Activated naive CD8-positive, alpha-beta T cell (primary cell): ENCODE measurements at regions not wholly inside any gene's neighbourhood (a gene's known extent, or its start where the extent isn't known, plus 50 kb on each side); places are given as distances from the start of the nearest gene placed in this dataset.

Source experiments
- H3K27ac Mint-ChIP-seq: one replicate; pipeline ENCODE4 v1.8.0; 2021; ENCODE audit warnings: mixed read lengths
- H3K27me3 Mint-ChIP-seq: one replicate; pipeline ENCODE4 v1.8.0; 2021; ENCODE audit warnings: mixed read lengths
- H3K36me3 Mint-ChIP-seq: one replicate; pipeline ENCODE4 v1.8.0; 2021; ENCODE audit warnings: mixed read lengths
- H3K4me1 Mint-ChIP-seq: one replicate; pipeline ENCODE4 v1.8.0; 2021; ENCODE audit warnings: low read depth, mixed read lengths
- H3K4me3 Mint-ChIP-seq: one replicate; pipeline ENCODE4 v1.8.0; 2021; ENCODE audit warnings: mild to moderate bottlenecking, mixed read lengths
- H3K9me3 Mint-ChIP-seq: one replicate; pipeline ENCODE4 v1.8.0; 2021; ENCODE audit warnings: low read depth, mixed read lengths

- H3K9me3 Mint-ChIP-seq: no peaks in the 10 kb centered on the region
- no peaks in the 10 kb centered on the region for H3K4me1 Mint-ChIP-seq
- H3K27me3 Mint-ChIP-seq: peaks cover 9% of the 10 kb centered on the region
- no peaks in the 10 kb centered on the region for H3K36me3 Mint-ChIP-seq
- no peak overlapping the region for H3K27ac Mint-ChIP-seq
- H3K4me3 Mint-ChIP-seq: no peak overlapping the region
Measured at GRCh38 chr6:144882425-144882824, 597.3 kb downstream of the UTRN start.

- H3K4me3 Mint-ChIP-seq: no peak overlapping the region
- H3K27me3 Mint-ChIP-seq: peaks cover 5% of the 10 kb centered on the region
- no peaks in the 10 kb centered on the region for H3K9me3 Mint-ChIP-seq
- H3K4me1 Mint-ChIP-seq: no peaks in the 10 kb centered on the region
- H3K27ac Mint-ChIP-seq: no peak overlapping the region
- no peaks in the 10 kb centered on the region for H3K36me3 Mint-ChIP-seq
Measured at GRCh38 chr6:144883915-144884314, 598.8 kb downstream of the UTRN start.

GRCh38 chr6:144885817-144886216 is 600.7 kb downstream of the UTRN start:
- H3K36me3 Mint-ChIP-seq: no peaks in the 10 kb centered on the region
- no peaks in the 10 kb centered on the region for H3K4me1 Mint-ChIP-seq
- no peaks in the 10 kb centered on the region for H3K9me3 Mint-ChIP-seq
- H3K4me3 Mint-ChIP-seq: no peak overlapping the region
- H3K27ac Mint-ChIP-seq: no peak overlapping the region
- no peaks in the 10 kb centered on the region for H3K27me3 Mint-ChIP-seq

- H3K9me3 Mint-ChIP-seq: no peaks in the 10 kb centered on the region
- H3K27me3 Mint-ChIP-seq: no peaks in the 10 kb centered on the region
- no peak overlapping the region for H3K27ac Mint-ChIP-seq
- no peaks in the 10 kb centered on the region for H3K4me1 Mint-ChIP-seq
- no peak overlapping the region for H3K4me3 Mint-ChIP-seq
- no peaks in the 10 kb centered on the region for H3K36me3 Mint-ChIP-seq
Measured at GRCh38 chr6:144886682-144887081, 601.5 kb downstream of the UTRN start.

GRCh38 chr6:144888621-144889020 is 603.5 kb downstream of the UTRN start:
- no peaks in the 10 kb centered on the region for H3K9me3 Mint-ChIP-seq
- no peak overlapping the region for H3K27ac Mint-ChIP-seq
- H3K27me3 Mint-ChIP-seq: no peaks in the 10 kb centered on the region
- no peak overlapping the region for H3K4me3 Mint-ChIP-seq
- no peaks in the 10 kb centered on the region for H3K4me1 Mint-ChIP-seq
- H3K36me3 Mint-ChIP-seq: no peaks in the 10 kb centered on the region

- Mint-ChIP-seq H3K4me1 (no peaks in the 10 kb centered on the region), H3K27me3 (no peaks in the 10 kb centered on the region), H3K9me3 (no peaks in the 10 kb centered on the region), H3K4me3 (no peak overlapping the region), H3K36me3 (no peaks in the 10 kb centered on the region), H3K27ac (no peak overlapping the region)
Measured at GRCh38 chr6:144893680-144894151, 608.6 kb downstream of the UTRN start.

- Mint-ChIP-seq H3K9me3 (no peaks in the 10 kb centered on the region), H3K36me3 (no peaks in the 10 kb centered on the region), H3K27me3 (no peaks in the 10 kb centered on the region), H3K4me1 (no peaks in the 10 kb centered on the region), H3K27ac (no peak overlapping the region), H3K4me3 (no peak overlapping the region)
Measured at GRCh38 chr6:144894240-144894639, 609.1 kb downstream of the UTRN start.

GRCh38 chr6:144895313-144896278 is 610.5 kb downstream of the UTRN start:
- H3K4me3 Mint-ChIP-seq: no peak overlapping the region
- no peak overlapping the region for H3K27ac Mint-ChIP-seq
- no peaks in the 10 kb centered on the region for H3K36me3 Mint-ChIP-seq
- no peaks in the 10 kb centered on the region for H3K27me3 Mint-ChIP-seq
- no peaks in the 10 kb centered on the region for H3K9me3 Mint-ChIP-seq
- no peaks in the 10 kb centered on the region for H3K4me1 Mint-ChIP-seq

GRCh38 chr6:144896289-144896688 is 611.2 kb downstream of the UTRN start:
- Mint-ChIP-seq H3K27me3 (peaks cover under 1% of the 10 kb centered on the region), H3K9me3 (peaks cover 2% of the 10 kb centered on the region), H3K27ac (no peak overlapping the region), H3K36me3 (no peaks in the 10 kb centered on the region), H3K4me3 (no peak overlapping the region), H3K4me1 (no peaks in the 10 kb centered on the region)

GRCh38 chr6:144896871-144897270 is 611.7 kb downstream of the UTRN start:
- Mint-ChIP-seq H3K4me3 (no peak overlapping the region), H3K4me1 (no peaks in the 10 kb centered on the region), H3K36me3 (peaks cover under 1% of the 10 kb centered on the region), H3K27ac (no peak overlapping the region), H3K27me3 (peaks cover 3% of the 10 kb centered on the region), H3K9me3 (peaks cover 4% of the 10 kb centered on the region)

- H3K4me1 Mint-ChIP-seq: no peaks in the 10 kb centered on the region
- peaks cover 5% of the 10 kb centered on the region for H3K9me3 Mint-ChIP-seq
- H3K27ac Mint-ChIP-seq: no peak overlapping the region
- peaks cover 3% of the 10 kb centered on the region for H3K27me3 Mint-ChIP-seq
- no peak overlapping the region for H3K4me3 Mint-ChIP-seq
- peaks cover 2% of the 10 kb centered on the region for H3K36me3 Mint-ChIP-seq
Measured at GRCh38 chr6:144897441-144897921, 612.3 kb downstream of the UTRN start.

GRCh38 chr6:144898052-144898689 is 613.0 kb downstream of the UTRN start:
- peaks cover 6% of the 10 kb centered on the region for H3K27me3 Mint-ChIP-seq
- H3K9me3 Mint-ChIP-seq: peaks cover 9% of the 10 kb centered on the region
- H3K36me3 Mint-ChIP-seq: peaks cover 7% of the 10 kb centered on the region
- H3K4me1 Mint-ChIP-seq: no peaks in the 10 kb centered on the region
- no peak overlapping the region for H3K27ac Mint-ChIP-seq
- no peak overlapping the region for H3K4me3 Mint-ChIP-seq

GRCh38 chr6:144898741-144899140 is 613.6 kb downstream of the UTRN start:
- Mint-ChIP-seq H3K36me3 (peaks cover 10% of the 10 kb centered on the region), H3K27ac (no peak overlapping the region), H3K4me3 (no peak overlapping the region), H3K9me3 (peaks cover 12% of the 10 kb centered on the region), H3K27me3 (peaks cover 8% of the 10 kb centered on the region), H3K4me1 (no peaks in the 10 kb centered on the region)

GRCh38 chr6:144899161-144899560 is 614.0 kb downstream of the UTRN start:
- Mint-ChIP-seq H3K27me3 (peaks cover 8% of the 10 kb centered on the region), H3K9me3 (peaks cover 14% of the 10 kb centered on the region), H3K36me3 (peaks cover 11% of the 10 kb centered on the region), H3K27ac (no peak overlapping the region), H3K4me3 (no peak overlapping the region), H3K4me1 (no peaks in the 10 kb centered on the region)

- Mint-ChIP-seq H3K4me1 (no peaks in the 10 kb centered on the region), H3K36me3 (peaks cover 13% of the 10 kb centered on the region), H3K27me3 (peaks cover 8% of the 10 kb centered on the region), H3K9me3 (peaks cover 14% of the 10 kb centered on the region), H3K4me3 (no peak overlapping the region), H3K27ac (no peak overlapping the region)
Measured at GRCh38 chr6:144901412-144901811, 616.3 kb downstream of the UTRN start.
